CD4-positive, alpha-beta T cell treated with Interleukin-12 subunit alpha and Interleukin-12 subunit beta, for 1 hour (primary cell): ENCODE measurements at regions not wholly inside any gene's neighbourhood (a gene's known extent, or its start where the extent isn't known, plus 50 kb on each side); places are given as distances from the start of the nearest gene placed in this dataset.

Experiments
- DNase-seq: peaks from one replicate; pipeline ENCODE4 v3.0.0-alpha.2; 2020

DNA sequence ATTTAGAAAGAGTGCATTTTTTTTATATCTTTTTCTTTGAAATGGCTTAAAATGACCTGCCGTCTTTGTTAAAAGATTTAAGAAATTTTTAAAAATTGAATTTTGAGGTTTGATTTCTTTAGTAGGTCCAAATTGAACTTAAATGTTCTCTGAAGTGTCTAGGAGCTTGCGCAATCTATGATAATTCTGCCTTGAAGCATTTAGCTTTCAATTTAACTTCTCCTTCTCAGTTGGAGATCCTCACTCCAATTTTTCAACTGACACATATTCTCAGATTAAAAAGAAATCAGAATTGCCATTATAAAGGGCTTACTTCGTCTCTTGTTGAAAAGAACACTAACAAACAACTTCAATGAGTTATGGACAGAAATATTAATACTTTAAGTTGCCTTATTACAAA, 273.5 kb downstream of the TMA16 start:
- no peak for DNase-seq

DNA sequence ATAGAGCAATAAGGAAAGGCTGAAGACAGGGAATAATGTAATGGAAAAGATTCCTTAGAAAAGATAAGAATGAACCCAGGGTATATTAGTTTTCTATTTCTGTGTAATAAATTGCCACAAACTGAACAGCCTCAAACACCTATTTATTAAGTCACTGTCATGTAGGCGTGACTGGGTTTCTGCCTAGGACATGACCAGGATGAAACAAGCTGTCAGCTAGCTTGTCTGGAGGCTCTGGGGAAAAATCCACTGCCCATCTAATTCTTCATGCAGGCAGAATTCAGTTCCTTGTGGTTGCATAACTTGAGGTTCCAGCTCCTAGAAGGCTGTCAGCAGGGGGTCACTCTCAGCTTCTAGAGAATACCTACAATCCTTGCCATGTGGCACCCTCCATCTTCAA, 277.7 kb downstream of the TMA16 start:
- DNase-seq, result no peak

DNA sequence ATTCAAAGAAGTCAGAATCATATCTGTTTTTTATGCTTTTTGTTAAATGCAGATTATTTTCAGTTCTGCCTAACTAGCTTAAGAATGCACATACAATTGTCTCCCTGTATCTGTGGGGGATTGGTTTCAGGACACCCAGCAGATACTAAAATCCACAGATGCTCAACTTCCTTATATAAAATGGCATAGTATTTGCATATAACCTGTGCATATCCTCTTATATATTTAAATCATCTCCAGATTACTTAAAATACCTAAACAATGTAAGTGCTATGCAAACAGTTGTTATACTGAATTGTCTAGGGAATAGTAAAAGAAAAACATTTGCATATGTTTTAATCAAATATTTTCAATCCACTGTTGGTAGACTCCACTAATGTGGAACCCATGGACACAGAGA, 279.4 kb downstream of the TMA16 start:
- DNase-seq, result no peak

DNA sequence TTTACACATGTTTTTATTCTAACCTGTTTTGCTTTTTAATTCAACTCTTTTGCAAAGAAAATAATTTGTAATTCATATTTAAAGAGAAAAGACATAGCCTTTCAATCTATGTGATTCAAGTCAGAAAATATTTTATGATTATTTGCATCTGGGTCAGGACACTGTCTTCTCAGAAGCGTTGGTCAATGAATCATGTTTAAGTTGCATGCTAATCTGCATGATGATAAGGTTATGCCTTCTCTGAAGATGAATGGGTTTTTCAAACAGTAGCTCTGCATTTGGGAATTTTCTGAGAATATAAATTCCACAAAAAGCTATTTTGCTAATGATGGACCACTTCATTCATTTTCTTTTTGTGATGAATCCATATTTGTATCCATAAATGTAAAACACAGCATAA, 282.5 kb downstream of the TMA16 start:
- no peak for DNase-seq

DNA sequence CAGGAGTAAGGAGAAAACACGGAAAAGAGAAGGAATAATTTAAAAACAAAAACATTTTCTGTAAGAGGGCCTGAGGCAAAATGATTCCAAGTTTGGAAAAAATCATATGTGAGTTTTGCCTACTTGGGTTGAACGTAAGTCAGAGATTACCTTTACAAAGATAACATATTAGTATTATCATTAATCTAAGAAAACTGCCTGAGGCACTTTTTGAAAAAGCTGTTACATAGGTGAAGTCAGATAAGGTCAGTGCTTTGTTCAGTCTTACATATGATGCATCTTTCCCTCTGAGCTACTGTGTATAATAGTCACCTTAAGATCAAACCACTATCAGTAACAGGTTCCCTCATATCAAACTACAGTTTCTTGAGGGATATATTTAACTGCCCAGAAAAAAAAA, 287.2 kb downstream of the TMA16 start:
- DNase-seq, result no peak

DNA sequence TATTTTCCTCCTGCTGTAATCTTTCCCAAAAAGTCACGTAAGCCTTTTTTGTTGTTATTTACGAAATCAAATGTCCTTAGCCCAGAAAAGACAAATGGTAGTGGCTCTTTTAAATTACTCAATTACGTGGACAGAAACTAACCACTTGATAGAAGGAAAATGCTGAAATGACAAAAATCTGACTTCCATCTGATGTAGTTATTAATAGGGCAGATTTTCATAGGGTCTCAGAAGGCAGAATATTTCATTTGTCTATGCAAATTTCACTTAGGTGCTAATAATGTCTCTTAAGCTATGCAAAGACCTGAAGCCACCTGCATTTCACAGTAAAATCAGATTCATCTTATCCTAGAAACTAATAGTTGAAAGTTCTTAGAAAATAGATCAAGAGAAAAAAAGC, 295.7 kb downstream of the TMA16 start:
- DNase-seq, result no peak

DNA sequence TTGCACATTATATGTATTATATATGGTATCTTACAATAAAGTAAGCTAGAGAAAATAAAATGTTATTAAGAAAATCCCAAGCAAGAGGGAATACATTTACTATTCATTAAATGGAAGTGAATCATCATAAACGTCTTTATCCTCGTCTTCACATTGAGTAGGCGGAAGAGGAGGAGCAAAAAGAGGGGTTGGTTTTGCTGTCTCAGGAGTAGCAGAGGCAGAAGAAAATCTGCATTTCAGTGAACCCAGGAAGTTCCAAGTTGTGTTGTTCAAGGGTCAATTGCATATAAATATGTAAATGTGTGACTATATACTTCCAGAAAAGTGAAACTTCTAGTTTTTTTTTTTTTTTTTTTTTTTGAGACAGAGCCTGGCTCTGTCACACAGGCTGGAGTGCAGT, 301.4 kb downstream of the TMA16 start:
- DNase-seq, result no peak

DNA sequence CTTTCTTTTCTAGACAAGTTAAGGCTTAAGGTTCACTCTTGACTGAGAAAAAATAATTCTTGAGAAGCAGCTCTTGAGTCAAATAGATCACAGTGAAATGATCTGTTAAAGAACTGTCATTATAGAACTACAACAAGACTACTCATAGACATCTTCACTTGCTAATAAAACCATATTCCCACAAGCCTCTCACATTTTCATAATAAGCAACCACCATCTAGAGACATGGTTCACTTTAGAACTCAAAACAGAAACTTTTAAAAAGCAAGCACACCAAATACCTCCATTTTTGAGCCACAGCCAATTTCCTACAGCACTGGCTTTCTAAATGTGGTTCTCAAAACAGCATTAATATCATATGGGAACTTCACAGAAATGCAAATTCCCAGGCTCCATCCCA, 309.5 kb downstream of the TMA16 start:
- DNase-seq, result no peak

DNA sequence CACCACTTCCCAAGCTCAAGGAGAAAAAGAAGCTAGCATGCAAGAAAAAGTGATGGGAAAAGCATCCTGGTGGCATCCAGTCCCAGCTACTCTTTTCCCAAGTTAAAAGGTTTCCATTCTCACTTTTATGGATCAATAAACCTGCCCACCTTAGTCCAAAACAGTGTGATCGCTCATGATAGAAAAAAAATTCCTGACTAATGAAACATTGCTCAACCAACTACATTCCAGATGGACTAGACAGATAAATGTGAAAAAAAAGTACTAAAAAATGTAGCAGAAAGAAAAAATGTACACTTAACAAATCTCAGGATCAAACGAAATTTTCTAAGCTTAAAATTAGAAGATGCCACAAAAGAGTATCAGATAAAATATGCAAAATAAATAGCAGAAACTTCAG, 312.2 kb downstream of the TMA16 start:
- no peak for DNase-seq

DNA sequence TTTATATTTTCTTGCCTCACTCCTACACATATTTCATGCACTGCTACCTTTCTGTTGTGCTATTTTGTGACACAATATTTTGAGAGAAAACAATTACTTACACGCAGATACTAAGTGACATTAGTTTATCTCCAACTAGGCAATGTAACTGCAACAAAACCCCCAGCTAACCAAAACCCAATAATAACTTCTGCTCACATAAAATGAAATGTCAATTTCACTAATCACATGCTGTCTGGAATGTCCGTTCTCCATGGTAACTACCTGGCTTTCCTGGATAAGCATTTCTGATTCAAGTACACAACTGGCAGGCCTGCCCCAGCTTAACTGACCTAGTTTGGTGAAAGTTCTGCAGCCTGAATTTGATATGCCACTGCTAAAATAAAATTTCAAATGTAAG, 313.5 kb downstream of the TMA16 start:
- no peak for DNase-seq

DNA sequence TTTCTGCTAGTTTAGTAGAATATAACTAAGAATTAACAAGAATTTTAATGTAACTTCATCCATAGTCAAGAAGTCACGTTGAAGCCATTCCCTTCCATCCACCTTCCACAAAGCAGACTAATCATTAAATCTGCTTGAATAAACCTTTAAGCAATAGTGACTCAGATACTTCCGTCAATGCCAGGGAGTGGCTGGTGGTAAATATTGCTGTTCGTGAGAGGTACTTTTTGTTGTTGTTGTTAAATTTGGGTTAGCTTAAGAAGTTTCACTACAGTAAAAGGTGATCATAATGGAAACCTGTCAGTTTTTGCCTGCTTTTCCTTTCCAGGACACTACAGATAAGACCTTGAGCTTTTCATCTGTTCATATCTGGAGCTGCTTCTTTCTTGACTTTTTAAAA, 316.3 kb downstream of the TMA16 start:
- no peak for DNase-seq

DNA sequence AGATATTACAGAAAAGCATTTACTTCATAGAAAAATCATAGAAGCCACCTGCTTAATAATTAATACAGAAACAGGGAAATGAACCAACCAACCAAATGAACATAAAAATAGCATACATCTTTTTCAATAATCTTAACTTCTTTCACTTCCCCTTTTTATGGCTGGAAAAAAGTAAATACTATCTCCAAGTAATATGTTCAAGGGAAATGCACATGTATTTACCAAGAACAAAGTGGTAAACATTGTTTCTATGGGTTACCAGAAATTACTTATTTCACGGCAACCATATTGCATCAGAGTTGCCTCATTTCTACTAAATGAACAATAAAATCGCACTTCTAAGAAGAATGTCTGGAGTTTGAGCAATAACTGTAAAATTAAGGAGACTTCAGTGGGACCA, 321.3 kb downstream of the TMA16 start:
- DNase-seq, result no peak

DNA sequence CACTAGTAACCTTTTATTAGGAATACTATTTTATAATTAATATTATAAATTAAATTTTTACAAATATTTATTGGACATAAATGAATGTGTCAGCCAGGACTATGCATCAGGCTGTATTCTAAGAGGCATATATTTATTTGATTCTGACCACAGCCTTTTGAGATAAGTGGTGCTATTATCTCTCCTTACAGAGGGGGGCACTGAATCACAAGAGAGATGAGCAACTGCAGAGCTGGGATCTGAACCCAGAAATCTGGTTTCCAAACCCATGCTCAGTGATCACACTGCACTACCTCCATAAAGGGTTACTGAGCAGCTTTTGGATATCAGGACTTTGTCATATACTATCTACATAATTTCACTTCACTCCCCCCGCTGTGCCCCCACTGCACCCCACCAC, 322.0 kb downstream of the TMA16 start:
- no peak for DNase-seq

DNA sequence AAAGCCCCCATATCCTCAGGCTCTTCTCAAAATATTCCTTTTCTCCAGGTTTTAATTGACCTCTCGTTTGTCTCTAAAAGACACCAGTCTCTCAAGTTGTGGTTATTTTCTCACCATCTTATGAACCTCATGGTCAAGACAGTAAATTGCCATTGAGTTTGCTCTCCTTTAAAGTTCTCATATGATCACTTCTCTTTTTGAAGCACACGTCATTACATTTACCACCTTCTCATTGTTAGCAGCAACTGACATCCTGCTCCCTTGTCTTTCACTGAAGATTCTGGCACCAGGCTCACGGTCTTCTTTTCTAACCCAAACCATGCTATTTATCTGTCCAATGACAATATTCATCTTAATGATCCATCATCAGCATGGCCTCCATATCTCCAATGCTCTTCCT, 324.2 kb downstream of the TMA16 start:
- no peak for DNase-seq

DNA sequence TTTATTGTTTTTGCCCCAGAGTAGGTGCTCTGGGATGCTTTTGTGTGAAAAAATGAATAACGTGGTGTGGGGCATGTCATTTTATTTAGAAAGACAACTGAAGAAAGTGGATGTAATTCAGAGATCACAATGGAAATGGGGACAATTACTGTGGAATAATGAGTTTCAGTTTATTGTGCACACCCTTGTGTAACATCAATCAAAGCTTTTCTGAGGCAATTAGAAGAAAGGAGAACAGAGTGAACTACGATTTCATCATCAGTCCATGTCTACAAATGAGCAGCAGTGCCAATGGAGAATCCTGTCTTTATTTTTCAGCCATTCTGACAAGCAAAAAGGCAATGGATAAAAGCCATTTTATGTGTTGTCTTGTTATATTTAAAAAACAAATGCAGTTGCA, 339.2 kb downstream of the TMA16 start:
- DNase-seq, result no peak

DNA sequence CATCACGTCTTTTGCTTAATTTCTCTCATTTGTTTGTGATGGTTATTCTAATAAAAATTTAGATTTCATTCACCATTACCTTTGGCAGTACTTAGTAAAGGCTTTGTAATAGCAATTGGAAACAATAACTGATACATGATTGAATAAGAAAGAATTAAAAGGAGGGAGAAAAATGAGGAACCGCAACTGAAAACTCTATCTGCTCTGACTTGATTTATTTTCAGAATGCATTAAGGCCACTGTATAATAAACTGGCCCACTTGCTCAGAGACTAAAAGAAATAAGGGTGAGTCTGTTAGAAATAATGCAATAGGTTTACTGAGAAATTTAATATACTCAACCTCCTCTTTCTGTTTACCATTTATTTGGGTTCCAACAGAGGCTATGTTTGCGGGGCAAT, 351.5 kb downstream of the TMA16 start:
- no peak for DNase-seq

DNA sequence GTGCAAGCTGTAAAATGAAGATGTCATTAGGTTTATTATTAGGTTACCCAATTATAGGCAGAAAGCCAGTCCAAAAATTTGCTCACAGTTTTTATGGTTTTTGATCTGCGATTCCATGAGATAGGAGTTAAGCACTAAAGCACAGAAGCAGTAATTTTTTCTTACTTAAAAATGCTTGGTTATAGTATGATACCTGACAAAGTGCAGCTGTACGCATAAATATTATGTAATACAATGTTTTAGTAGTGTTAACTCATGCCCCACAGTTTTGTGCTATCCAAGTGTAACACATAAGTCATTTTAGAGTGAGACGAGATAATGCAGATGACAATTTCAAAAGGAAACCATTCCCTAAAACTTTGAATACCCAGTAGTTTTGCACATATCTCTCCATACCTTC, 357.8 kb downstream of the TMA16 start:
- DNase-seq, result no peak

DNA sequence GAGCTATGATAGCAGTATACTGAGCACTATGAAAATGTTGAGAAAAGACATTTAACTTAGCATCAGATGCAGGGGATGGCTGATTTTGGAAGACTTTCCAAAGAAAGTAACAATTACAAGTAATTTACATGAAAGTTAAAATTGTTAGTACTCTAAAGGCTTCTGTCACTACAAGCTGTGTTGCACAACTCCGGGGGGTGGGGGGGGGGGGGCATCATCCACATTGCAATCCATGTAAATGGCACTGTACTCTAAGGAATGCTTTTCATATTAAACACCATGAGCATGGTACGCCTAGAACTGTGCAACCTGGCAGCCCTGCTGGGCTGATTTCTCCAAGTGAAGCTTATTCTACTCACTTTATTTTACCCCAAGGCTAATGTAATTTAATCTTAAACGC, 363.4 kb downstream of the TMA16 start:
- DNase-seq, result no peak

DNA sequence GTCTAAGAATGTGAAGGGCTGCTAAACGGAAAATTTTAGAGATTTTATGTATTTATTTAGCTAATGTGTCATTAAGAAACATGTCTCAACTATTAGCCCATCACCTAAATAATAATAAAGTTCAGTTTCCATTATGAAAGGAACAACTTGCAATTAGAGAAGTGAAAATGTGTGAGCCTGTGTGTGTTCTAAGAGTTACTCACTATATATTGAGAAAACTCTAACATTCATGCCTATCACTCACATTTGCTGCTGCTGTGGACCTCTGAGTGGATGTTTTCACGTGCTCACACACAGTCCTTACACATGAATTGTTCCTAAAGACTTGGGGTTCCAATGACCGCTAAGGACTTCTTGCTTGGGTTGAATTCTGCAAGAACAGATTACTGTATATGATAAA, 364.0 kb downstream of the TMA16 start:
- DNase-seq, result no peak

DNA sequence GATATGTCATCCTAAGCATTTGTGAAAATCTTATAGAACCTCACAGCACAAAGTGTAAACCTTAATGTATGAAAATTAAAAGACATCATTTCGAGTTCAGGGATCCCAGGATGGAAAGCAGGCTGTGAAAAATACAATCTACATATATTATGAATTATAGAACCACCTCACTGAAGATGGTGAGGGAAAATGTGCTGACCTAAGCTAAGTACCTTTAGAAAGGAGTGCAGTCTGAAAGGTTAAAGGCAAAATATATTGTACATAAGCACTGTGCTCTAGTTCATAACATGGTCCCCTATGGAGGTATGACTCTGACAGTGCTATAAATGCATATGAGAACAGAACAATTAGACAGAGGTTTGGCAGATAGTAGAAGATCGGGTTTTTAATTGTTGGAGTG, 368.6 kb downstream of the TMA16 start:
- DNase-seq, result no peak

DNA sequence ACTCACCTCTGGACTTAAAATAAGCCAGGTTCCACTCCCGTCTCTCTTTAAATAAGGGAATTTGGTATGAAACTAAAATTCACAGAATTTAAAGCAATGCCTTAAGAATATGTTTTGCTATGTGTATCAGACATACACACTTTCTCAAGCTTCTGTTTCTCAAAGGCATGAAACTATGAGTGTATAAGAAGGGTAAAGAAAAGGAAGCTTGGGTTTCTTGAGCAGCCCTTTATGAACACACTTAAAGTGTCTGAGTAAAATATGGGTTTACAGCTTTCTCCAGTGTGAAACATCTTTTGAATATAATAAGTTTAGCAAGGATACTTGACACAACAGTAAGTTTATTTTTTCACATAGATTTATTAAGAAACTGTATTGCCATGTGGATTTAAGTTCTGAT, 370.5 kb downstream of the TMA16 start:
- no peak for DNase-seq

DNA sequence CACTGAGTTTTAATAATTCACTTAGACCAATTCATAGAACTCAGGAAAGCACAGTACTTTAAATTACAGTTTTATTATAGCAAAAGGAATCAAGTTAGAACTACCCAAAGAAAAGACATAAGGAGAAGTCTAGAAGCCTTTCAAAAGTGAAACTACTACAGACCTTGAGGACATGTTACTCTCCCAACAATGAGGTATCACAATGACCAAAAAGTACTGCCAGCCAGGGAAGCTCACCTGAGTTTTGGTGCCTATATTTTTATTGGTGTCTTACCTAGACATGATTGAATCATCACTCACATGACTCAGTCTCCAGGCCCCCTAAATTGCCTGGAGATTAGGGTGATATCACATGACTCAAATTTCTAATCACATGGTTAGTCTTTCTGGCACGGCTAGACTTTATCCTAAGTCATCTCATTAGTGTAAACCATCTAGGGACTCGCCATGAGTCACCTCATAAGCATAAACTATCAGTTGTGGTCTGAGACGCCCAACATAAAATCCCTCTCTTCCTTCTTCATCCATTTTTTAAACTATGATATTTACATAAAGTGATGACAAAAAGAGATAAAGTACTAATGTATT, 372.3 kb downstream of the TMA16 start:
- DNase-seq, result no peak

DNA sequence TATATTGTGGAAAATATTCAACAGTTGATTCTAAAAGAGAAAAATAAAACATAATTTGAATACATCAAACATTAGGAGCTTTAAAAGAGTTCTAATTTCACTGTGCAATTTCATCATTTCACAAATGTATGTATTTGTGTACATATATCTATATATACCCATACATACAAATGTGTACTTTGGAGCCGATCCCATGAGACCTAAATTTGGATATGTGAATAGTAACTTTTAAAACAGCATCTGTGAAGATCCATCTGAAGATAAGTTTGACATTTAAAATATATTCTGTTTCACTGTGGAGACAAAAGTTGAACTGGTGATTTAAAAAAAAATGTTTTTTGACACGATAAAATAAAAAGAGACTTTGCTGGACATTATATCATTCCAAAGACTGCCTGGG, 374.0 kb downstream of the TMA16 start:
- DNase-seq, result no peak

DNA sequence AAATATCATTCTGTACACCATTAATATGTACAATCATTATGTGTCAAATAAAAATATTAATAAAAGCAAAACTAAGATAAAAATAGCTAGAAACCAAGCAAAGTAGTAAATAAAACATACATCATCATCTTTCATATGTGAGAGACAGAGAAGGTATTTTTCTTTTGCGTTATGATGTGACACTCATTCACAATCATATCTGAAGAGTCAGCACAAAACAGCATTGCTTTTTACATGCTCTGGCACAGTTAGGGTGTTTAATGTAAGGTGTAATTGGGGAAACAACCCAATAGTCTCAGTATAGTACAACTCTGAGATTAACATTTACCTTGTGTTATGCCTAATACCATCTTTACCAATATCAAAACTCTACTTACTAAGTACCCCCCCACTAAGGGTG, 376.6 kb downstream of the TMA16 start:
- DNase-seq, result no peak

DNA sequence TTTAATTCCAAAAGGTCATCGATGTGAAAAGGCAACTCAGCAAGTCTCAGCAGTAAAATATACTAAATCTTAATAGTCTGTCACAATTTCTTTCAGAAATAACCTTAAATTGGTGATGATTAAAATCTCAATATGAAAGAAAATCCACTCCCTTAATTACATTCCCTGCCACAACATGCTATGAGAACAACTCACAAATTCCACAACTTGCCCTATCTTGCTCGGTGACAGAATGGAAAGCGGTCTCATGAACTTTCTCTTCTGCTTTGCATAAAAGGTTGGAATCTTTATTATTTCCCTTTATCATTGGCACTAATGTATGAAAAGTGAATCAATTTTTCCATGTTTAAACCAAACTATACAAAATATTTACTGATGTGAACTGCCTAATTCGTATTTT, 380.8 kb downstream of the TMA16 start:
- no peak for DNase-seq
